Frontal cortex (tissue), 3 donors: ENCODE measurements at regions not wholly inside any gene's neighbourhood (a gene's known extent, or its start where the extent isn't known, plus 50 kb on each side); places are given as distances from the start of the nearest gene placed in this dataset.

Experiments used
- DNase-seq, 2 donors: peaks; one replicate each; pipeline ENCODE4 v3.0.0; 2012; ENCODE audit warnings: low spot score in 2 of 2
- FAIRE-seq: peaks from 2 replicates; lab custom pipeline; 2012; peaks lifted over from hg19 to GRCh38; lab: Jason Lieb, UNC
- donor health status: control.
- donor health status: control.
- donor health status: control.

- DNase-seq (no peak), FAIRE-seq (no peak)
Observed at GRCh38 chr6:165091121-165091785, 218.2 kb downstream of the C6orf118 start.

- FAIRE-seq (no peak), DNase-seq (no peak)
Observed at GRCh38 chr6:165090242-165090641, 219.2 kb downstream of the C6orf118 start.

GRCh38 chr6:165086814-165087213, 222.6 kb downstream of the C6orf118 start:
- FAIRE-seq (no peak), DNase-seq (no peak)

- no peak for FAIRE-seq
- no peak for DNase-seq
Observed at GRCh38 chr6:165082636-165083035, 226.8 kb downstream of the C6orf118 start.

- no peak for DNase-seq
- FAIRE-seq: no peak
Observed at GRCh38 chr6:165081944-165082532, 227.4 kb downstream of the C6orf118 start.

GRCh38 chr6:165077876-165078275, 231.5 kb downstream of the C6orf118 start:
- no peak for DNase-seq
- no peak for FAIRE-seq

GRCh38 chr6:165071906-165072305, 237.5 kb downstream of the C6orf118 start:
- DNase-seq (no peak), FAIRE-seq (no peak)

- FAIRE-seq: no peak
- no peak for DNase-seq
Observed at GRCh38 chr6:165060720-165061119, 248.7 kb downstream of the C6orf118 start.

- no peak for DNase-seq
- FAIRE-seq: no peak
Observed at GRCh38 chr6:165059032-165059431, 250.4 kb downstream of the C6orf118 start.

- DNase-seq (no peak), FAIRE-seq (no peak)
Observed at GRCh38 chr6:165056292-165056691, 253.1 kb downstream of the C6orf118 start.

GRCh38 chr6:165055231-165055630, 254.2 kb downstream of the C6orf118 start:
- DNase-seq: no peak
- no peak for FAIRE-seq

- FAIRE-seq (no peak), DNase-seq (no peak)
Observed at GRCh38 chr6:165052561-165053480, 256.6 kb downstream of the C6orf118 start.

GRCh38 chr6:165049362-165049761, 260.0 kb downstream of the C6orf118 start:
- FAIRE-seq (no peak), DNase-seq (no peak)

- DNase-seq (no peak), FAIRE-seq (no peak)
Observed at GRCh38 chr6:165047952-165048351, 261.5 kb downstream of the C6orf118 start.

- FAIRE-seq: no peak
- no peak for DNase-seq
Observed at GRCh38 chr6:165045631-165046030, 263.8 kb downstream of the C6orf118 start.

GRCh38 chr6:165042912-165043311, 266.5 kb downstream of the C6orf118 start:
- FAIRE-seq: no peak
- DNase-seq: no peak

GRCh38 chr6:165040440-165040839, 269.0 kb downstream of the C6orf118 start:
- FAIRE-seq (no peak), DNase-seq (no peak)

- DNase-seq (no peak), FAIRE-seq (no peak)
Observed at GRCh38 chr6:165034271-165034741, 275.1 kb downstream of the C6orf118 start.

GRCh38 chr6:165031502-165031901, 277.9 kb downstream of the C6orf118 start:
- DNase-seq (no peak), FAIRE-seq (no peak)

GRCh38 chr6:165025040-165025439, 284.4 kb downstream of the C6orf118 start:
- no peak for DNase-seq
- FAIRE-seq: no peak

GRCh38 chr6:165019681-165020080, 289.7 kb downstream of the C6orf118 start:
- no peak for FAIRE-seq
- no peak for DNase-seq
